ENCODE measurements at regions not wholly inside any gene's neighbourhood (a gene's known extent, or its start where the extent isn't known, plus 50 kb on each side); places are given as distances from the start of the nearest gene placed in this dataset.

DNA sequence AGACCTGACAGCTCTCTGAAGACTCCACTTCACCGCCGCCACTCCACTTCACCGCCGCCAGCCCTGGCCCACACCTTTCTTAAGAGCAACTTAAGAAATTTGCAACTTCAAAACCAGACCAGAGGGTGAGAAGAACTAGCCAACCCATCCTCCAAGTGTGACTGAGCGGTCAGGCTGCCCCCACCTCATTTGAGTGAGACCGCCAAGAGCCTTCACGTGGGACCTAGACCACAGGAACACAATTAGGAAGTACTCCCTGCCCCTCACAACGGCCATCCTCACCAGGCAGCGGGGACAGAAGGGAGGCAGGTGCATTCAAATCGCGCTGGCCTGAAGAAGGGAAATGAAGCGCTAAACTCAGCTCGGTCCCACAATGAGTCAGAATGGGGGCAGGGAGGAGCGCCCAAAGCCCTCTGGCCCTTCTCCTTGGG lies 156.8 kb upstream of the BCL6 start (continued):
- TF ChIP-seq NRF1 (conservative IDR thresholded peaks at IDR 0.05; ENCODE audit: low read depth, low read length) (no peak), FOXK2 (IDR thresholded peaks at IDR 0.05) (no peak), IKZF1 (conservative IDR thresholded peaks at IDR 0.05) (peak; percentile 79), PAX8 (IDR thresholded peaks at IDR 0.05) (no peak), CREM (IDR thresholded peaks at IDR 0.05; ENCODE audit: low read depth) (no peak), YBX1 (IDR thresholded peaks at IDR 0.05) (no peak), TAF1 (IDR thresholded peaks at IDR 0.05; ENCODE audit: borderline replicate concordance, low read depth, low read length) (no peak), GATAD2B (conservative IDR thresholded peaks at IDR 0.05; ENCODE audit: low read depth) (peak; percentile 60; the same call in 1 of the 2 replicates), BRCA1 (IDR thresholded peaks at IDR 0.05; ENCODE audit: low read depth, low read length) (no peak), SIX5 (IDR thresholded peaks at IDR 0.05; ENCODE audit: low read depth, low read length, severe bottlenecking) (no peak), RAD51 (IDR thresholded peaks at IDR 0.05) (no peak), MXI1 (IDR thresholded peaks at IDR 0.05; ENCODE audit: low read depth, low read length) (no peak)
- TF ChIP-seq, protein P1, sequence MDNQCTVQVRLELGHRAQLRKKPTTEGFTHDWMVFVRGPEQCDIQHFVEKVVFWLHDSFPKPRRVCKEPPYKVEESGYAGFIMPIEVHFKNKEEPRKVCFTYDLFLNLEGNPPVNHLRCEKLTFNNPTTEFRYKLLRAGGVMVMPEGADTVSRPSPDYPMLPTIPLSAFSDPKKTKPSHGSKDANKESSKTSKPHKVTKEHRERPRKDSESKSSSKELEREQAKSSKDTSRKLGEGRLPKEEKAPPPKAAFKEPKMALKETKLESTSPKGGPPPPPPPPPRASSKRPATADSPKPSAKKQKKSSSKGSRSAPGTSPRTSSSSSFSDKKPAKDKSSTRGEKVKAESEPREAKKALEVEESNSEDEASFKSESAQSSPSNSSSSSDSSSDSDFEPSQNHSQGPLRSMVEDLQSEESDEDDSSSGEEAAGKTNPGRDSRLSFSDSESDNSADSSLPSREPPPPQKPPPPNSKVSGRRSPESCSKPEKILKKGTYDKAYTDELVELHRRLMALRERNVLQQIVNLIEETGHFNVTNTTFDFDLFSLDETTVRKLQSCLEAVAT (IDR thresholded peaks at IDR 0.05), result no peak
- TF ChIP-seq, protein P2, sequence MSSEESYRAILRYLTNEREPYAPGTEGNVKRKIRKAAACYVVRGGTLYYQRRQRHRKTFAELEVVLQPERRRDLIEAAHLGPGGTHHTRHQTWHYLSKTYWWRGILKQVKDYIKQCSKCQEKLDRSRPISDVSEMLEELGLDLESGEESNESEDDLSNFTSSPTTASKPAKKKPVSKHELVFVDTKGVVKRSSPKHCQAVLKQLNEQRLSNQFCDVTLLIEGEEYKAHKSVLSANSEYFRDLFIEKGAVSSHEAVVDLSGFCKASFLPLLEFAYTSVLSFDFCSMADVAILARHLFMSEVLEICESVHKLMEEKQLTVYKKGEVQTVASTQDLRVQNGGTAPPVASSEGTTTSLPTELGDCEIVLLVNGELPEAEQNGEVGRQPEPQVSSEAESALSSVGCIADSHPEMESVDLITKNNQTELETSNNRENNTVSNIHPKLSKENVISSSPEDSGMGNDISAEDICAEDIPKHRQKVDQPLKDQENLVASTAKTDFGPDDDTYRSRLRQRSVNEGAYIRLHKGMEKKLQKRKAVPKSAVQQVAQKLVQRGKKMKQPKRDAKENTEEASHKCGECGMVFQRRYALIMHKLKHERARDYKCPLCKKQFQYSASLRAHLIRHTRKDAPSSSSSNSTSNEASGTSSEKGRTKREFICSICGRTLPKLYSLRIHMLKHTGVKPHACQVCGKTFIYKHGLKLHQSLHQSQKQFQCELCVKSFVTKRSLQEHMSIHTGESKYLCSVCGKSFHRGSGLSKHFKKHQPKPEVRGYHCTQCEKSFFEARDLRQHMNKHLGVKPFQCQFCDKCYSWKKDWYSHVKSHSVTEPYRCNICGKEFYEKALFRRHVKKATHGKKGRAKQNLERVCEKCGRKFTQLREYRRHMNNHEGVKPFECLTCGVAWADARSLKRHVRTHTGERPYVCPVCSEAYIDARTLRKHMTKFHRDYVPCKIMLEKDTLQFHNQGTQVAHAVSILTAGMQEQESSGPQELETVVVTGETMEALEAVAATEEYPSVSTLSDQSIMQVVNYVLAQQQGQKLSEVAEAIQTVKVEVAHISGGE (CRISPR knock-in tag; IDR thresholded peaks at IDR 0.05), result no peak
- TF ChIP-seq, protein P3, sequence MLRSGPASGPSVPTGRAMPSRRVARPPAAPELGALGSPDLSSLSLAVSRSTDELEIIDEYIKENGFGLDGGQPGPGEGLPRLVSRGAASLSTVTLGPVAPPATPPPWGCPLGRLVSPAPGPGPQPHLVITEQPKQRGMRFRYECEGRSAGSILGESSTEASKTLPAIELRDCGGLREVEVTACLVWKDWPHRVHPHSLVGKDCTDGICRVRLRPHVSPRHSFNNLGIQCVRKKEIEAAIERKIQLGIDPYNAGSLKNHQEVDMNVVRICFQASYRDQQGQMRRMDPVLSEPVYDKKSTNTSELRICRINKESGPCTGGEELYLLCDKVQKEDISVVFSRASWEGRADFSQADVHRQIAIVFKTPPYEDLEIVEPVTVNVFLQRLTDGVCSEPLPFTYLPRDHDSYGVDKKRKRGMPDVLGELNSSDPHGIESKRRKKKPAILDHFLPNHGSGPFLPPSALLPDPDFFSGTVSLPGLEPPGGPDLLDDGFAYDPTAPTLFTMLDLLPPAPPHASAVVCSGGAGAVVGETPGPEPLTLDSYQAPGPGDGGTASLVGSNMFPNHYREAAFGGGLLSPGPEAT (IDR thresholded peaks at IDR 0.05; ENCODE audit: low read depth), result no peak
- TF ChIP-seq, protein P4, sequence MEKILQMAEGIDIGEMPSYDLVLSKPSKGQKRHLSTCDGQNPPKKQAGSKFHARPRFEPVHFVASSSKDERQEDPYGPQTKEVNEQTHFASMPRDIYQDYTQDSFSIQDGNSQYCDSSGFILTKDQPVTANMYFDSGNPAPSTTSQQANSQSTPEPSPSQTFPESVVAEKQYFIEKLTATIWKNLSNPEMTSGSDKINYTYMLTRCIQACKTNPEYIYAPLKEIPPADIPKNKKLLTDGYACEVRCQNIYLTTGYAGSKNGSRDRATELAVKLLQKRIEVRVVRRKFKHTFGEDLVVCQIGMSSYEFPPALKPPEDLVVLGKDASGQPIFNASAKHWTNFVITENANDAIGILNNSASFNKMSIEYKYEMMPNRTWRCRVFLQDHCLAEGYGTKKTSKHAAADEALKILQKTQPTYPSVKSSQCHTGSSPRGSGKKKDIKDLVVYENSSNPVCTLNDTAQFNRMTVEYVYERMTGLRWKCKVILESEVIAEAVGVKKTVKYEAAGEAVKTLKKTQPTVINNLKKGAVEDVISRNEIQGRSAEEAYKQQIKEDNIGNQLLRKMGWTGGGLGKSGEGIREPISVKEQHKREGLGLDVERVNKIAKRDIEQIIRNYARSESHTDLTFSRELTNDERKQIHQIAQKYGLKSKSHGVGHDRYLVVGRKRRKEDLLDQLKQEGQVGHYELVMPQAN (conservative IDR thresholded peaks at IDR 0.05), result no peak
- TF ChIP-seq, protein P5, sequence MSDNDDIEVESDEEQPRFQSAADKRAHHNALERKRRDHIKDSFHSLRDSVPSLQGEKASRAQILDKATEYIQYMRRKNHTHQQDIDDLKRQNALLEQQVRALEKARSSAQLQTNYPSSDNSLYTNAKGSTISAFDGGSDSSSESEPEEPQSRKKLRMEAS (IDR thresholded peaks at IDR 0.05; ENCODE audit: low read depth, low read length), result no peak
- TF ChIP-seq, protein P6, sequence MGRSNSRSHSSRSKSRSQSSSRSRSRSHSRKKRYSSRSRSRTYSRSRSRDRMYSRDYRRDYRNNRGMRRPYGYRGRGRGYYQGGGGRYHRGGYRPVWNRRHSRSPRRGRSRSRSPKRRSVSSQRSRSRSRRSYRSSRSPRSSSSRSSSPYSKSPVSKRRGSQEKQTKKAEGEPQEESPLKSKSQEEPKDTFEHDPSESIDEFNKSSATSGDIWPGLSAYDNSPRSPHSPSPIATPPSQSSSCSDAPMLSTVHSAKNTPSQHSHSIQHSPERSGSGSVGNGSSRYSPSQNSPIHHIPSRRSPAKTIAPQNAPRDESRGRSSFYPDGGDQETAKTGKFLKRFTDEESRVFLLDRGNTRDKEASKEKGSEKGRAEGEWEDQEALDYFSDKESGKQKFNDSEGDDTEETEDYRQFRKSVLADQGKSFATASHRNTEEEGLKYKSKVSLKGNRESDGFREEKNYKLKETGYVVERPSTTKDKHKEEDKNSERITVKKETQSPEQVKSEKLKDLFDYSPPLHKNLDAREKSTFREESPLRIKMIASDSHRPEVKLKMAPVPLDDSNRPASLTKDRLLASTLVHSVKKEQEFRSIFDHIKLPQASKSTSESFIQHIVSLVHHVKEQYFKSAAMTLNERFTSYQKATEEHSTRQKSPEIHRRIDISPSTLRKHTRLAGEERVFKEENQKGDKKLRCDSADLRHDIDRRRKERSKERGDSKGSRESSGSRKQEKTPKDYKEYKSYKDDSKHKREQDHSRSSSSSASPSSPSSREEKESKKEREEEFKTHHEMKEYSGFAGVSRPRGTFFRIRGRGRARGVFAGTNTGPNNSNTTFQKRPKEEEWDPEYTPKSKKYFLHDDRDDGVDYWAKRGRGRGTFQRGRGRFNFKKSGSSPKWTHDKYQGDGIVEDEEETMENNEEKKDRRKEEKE (IDR thresholded peaks at IDR 0.05), result no peak
- TF ChIP-seq, protein P7, sequence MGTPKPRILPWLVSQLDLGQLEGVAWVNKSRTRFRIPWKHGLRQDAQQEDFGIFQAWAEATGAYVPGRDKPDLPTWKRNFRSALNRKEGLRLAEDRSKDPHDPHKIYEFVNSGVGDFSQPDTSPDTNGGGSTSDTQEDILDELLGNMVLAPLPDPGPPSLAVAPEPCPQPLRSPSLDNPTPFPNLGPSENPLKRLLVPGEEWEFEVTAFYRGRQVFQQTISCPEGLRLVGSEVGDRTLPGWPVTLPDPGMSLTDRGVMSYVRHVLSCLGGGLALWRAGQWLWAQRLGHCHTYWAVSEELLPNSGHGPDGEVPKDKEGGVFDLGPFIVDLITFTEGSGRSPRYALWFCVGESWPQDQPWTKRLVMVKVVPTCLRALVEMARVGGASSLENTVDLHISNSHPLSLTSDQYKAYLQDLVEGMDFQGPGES (IDR thresholded peaks at IDR 0.05), result no peak
